ENCODE measurements at regions not wholly inside any gene's neighbourhood (a gene's known extent, or its start where the extent isn't known, plus 50 kb on each side); places are given as distances from the start of the nearest gene placed in this dataset.

DNA sequence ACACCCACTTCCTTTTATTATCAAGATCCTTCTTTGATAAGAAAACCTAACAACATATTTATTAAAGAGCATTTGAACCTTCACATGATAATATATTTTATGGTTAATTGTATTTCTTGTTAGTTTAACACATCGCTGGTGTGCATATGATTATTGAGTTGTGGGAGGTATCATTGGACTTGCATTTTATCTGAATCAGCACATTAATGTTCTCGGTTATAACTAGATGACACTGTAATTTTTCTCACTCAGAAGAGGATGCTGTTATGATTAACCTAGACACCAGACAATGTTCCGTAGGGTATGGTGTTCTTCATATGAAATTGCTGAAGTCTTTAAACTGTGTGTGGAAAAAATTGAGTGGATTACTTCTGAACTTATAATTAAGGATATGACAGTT is 1188.3 kb upstream of the EPHA6 start:
- TF ChIP-seq ZBTB26 (CRISPR knock-in tag; IDR thresholded peaks at IDR 0.05) (no peak), AFF4 (CRISPR knock-in tag; IDR thresholded peaks at IDR 0.05) (no peak), FOSL1 (tag; conservative IDR thresholded peaks at IDR 0.05) (no peak), ETS2 (tag; IDR thresholded peaks at IDR 0.05; ENCODE audit: borderline replicate concordance, poor library complexity, severe bottlenecking) (no peak), CTCF (IDR thresholded peaks at IDR 0.05 in 2 of 3, conservative IDR thresholded peaks at IDR 0.05 in 1 of 3; ENCODE audit: insufficient read depth in 2 of 3, low read depth in 1 of 3, low read length in 3 of 3) (no peak), EHMT2 (IDR thresholded peaks at IDR 0.05) (no peak), SMAD1 (IDR thresholded peaks at IDR 0.05; ENCODE audit: low read depth, low read length, partially characterized antibody) (no peak), MLLT1 (IDR thresholded peaks at IDR 0.05) (no peak), ZNF764 (CRISPR knock-in tag; IDR thresholded peaks at IDR 0.05; ENCODE audit: low read depth) (no peak)
- TF ChIP-seq, protein P1, sequence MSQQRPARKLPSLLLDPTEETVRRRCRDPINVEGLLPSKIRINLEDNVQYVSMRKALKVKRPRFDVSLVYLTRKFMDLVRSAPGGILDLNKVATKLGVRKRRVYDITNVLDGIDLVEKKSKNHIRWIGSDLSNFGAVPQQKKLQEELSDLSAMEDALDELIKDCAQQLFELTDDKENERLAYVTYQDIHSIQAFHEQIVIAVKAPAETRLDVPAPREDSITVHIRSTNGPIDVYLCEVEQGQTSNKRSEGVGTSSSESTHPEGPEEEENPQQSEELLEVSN (IDR thresholded peaks at IDR 0.05; ENCODE audit: borderline replicate concordance in 1 of 2, extremely low read depth in 1 of 2, insufficient read depth in 1 of 2, insufficient read length in 1 of 2, low read depth in 1 of 2, low read length in 1 of 2, poor library complexity in 1 of 2, severe bottlenecking in 1 of 2), result no peak
- TF ChIP-seq, protein P2, sequence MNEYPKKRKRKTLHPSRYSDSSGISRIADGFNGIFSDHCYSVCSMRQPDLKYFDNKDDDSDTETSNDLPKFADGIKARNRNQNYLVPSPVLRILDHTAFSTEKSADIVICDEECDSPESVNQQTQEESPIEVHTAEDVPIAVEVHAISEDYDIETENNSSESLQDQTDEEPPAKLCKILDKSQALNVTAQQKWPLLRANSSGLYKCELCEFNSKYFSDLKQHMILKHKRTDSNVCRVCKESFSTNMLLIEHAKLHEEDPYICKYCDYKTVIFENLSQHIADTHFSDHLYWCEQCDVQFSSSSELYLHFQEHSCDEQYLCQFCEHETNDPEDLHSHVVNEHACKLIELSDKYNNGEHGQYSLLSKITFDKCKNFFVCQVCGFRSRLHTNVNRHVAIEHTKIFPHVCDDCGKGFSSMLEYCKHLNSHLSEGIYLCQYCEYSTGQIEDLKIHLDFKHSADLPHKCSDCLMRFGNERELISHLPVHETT (CRISPR knock-in tag; conservative IDR thresholded peaks at IDR 0.05 in 1 of 2, IDR thresholded peaks at IDR 0.05 in 1 of 2), result no peak

Data from K562 (cell line).